ENCODE measurements at regions not wholly inside any gene's neighbourhood (a gene's known extent, or its start where the extent isn't known, plus 50 kb on each side); places are given as distances from the start of the nearest gene placed in this dataset.
"Not testable (repeated sequence)": the region's sequence is repeated elsewhere in the genome, so short reads cannot be mapped to it uniquely, and the experiment has no call there.

DNA sequence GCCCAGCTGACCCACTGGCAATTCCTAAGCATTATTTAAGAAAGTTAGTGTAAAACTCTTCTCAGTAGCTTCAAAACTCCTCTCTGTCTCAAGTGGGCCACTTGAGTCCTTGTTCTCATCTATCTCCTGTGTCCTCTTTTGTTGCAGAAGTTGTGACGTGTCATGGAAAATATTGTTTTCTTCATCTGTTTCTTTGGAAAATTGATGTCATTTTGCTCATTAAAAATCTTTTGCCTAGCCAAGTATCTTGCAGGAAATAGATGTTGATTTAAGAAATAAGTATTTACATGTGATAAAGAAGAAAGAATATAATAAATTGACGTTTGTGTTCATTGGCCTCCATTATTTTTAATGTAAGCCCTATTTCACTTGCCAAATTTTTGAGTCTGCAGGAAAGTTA lies 1158.4 kb upstream of the SEMA6A start:
- no peak for DNase-seq (ENCODE audit: low read depth, low spot score)

GRCh38 chr5:117732264-117732663 lies 1157.6 kb upstream of the SEMA6A start:
- no peak for DNase-seq (ENCODE audit: low read depth, low spot score)

GRCh38 chr5:117731446-117731845 lies 1156.8 kb upstream of the SEMA6A start:
- no peak for DNase-seq (ENCODE audit: low read depth, low spot score)

DNA sequence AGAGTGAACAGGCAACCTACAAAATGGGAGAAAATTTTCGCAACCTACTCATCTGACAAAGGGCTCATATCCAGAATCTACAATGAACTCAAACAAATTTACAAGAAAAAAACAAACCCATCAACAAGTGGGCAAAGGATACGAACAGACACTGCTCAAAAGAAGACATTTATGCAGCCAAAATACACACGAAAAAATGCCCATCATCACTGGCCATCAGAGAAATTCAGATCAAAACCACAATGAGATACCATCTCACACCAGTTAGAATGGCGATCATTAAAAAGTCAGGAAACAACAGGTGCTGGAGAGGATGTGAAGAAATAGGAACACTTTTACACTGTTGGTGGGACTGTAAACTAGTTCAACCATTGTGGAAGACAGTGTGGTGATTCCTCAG lies 1146.2 kb upstream of the SEMA6A start:
- DNase-seq (ENCODE audit: low read depth, low spot score), result not testable (repeated sequence)

GRCh38 chr5:117719413-117719812 lies 1144.8 kb upstream of the SEMA6A start:
- no peak for DNase-seq (ENCODE audit: low read depth, low spot score)

DNA sequence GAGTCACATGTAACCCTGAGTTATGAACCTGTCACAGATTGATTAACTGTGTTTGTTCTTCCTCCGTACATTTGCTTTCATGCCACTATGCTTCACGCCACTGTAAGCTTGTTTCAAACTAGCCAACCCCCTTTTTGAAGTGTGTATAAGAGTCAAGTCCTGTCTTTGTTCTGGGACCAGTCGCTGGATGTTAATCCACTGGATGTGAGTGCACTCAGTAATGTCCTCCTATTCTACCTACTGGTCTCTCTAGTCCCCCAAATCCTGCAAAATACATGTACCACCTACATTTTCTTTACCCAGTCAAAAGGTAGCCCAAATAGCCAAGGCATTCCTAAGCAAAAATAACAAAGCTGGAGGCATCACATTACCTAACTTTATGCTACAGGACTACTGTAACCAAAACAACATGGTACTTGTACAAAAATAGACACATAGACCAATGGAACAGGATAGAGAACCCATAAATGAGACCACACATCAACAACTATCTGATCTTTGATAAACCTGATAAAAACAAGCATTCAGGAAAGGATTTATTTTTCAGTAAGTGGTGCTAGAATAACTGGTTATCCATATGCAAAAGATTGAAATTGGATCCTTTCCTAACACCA lies 1139.1 kb upstream of the SEMA6A start:
- DNase-seq (ENCODE audit: low read depth, low spot score), result no peak

GRCh38 chr5:117701062-117701461 lies 1126.4 kb upstream of the SEMA6A start:
- DNase-seq (ENCODE audit: low read depth, low spot score), result no peak

DNA sequence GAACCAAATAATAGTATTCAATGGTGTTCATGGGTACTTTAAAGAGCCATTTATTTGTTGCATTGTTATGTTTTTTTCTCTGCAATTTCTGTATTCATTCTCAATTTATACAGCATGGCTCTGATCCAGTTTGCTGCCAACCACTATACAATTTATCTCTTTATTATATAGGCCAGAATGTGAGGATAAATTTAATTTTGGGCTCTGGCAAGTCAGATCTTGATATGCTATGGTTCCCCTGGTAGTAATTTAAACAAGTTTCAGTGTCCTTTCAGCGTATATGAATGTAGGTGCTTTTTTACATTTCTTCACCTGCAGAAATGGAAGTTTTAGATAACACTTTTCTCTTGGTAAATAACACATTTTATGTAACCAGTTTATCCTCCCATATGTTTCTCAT lies 1118.0 kb upstream of the SEMA6A start:
- no peak for DNase-seq (ENCODE audit: low read depth, low spot score)

DNA sequence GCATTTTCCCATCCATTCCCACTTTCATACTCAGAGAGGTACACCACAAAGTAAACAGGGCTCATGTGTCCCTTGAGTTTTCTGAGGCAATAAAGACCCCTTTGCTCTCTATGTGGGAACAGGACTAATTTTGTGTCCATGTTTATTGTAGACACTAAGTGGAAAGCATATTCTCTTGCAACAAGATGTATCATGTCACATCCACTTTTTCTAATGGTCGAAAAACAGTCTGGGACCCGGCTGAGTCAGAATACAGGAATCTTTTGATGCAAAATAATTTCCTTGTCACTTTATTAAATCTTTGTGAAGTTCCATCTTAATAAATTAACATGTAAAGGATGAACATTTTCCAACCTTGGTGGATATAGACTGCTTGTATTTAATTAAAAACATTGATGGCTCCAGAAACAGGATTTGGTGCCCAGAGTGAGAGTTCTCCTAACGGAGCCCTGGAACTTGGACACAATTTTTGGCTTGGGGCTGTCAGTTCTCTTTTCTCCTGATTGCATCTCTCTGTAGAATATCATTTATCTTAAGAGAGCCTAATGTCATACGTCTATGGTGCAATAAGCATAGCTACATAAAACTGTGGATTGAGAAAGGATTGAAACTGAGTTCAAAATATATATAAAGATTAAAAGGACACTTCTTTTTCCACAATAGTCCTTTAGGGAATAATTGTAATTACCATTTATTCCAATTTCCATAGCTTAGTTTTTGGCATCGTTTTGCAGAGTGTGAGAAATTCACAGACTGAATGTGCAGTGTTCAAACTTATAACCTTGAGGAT lies 1116.7 kb upstream of the SEMA6A start:
- DNase-seq (ENCODE audit: low read depth, low spot score), result no peak

DNA sequence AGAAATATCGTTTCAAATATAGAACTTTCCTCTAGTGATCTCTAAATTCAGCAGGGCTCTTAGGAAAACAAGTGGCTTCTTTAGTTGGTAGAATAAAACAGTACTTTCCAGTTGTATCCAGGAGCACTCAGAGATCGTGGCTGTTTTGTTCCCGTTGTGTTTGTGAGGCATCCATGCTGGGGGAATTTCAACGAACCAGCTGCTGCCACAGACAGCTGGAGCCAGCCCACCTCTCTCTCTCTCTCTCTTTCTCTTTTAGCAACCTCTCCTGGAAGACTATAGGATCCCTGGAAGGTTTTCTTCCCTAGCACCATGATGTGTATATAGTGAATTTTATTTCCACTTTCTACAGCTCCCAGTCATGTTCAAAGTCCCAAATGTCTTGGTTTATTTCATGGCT lies 1116.0 kb upstream of the SEMA6A start:
- no peak for DNase-seq (ENCODE audit: low read depth, low spot score)

DNA sequence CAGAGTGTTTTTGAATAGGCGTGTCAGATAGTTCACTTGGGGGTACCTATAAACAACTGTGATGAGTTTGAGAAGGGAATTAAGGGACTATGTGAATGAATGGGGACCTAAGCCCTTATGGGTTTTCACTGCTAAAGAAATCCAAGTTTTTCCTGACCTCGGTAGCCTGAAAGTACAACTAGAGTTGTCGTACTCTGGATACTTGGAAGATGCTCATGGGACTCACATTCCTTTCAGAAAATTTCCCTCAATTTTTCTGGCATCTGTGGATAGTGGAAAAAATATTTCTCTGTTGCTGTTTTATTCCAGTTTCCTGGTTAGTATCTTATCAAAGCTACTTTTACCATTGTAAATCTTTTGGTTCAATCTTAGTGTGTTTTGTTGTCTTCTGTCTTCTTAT lies 1112.3 kb upstream of the SEMA6A start:
- DNase-seq (ENCODE audit: low read depth, low spot score), result no peak

DNA sequence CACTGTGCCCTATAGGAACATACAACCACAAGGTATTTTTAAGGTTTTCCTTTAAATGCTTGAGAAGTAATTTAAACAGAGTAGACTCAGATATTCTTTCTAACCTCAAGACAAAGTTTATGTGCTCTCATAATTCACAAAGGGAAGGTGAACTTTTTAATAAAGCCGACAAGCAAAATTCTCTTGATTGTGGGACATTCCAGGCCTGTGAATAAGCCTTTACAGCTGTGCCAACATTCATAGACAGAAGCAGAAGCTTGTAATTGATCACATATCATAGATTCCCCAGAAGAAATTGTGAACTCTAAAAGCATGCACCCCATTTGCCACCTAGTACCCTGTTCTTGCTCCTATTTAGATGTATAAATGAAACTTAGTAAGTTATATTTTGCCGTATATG lies 1107.8 kb upstream of the SEMA6A start:
- no peak for DNase-seq (ENCODE audit: low read depth, low spot score)

- no peak for DNase-seq (ENCODE audit: low read depth, low spot score)
Measured at GRCh38 chr5:117681431-117682254, 1107.0 kb upstream of the SEMA6A start.

- no peak for DNase-seq (ENCODE audit: low read depth, low spot score)
Measured at GRCh38 chr5:117680426-117680825, 1105.8 kb upstream of the SEMA6A start.

- DNase-seq (ENCODE audit: low read depth, low spot score), result no peak
Measured at GRCh38 chr5:117679046-117679445, 1104.4 kb upstream of the SEMA6A start.

- no peak for DNase-seq (ENCODE audit: low read depth, low spot score)
Measured at GRCh38 chr5:117675646-117676045, 1101.0 kb upstream of the SEMA6A start.

DNA sequence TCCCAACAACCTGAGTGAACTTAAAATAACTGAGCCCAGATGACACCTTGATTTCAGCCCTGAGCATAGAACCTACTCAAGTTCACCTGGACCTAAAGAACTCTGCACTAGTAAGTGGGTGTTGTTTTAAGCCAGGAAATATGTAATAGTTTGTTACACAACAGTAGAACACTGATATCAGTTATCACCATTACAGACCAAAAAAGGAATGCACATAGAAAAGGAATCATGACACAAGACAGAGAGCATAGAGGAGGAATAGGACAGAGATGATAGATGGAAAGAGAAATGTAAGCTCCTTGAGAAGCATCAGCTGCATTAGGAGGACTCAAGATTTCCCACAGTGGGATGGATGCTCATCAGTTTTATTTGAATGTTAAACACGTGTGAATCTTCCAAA lies 1096.9 kb upstream of the SEMA6A start:
- no peak for DNase-seq (ENCODE audit: low read depth, low spot score)

- no peak for DNase-seq (ENCODE audit: low read depth, low spot score)
Measured at GRCh38 chr5:117667105-117667504, 1092.5 kb upstream of the SEMA6A start.

- no peak for DNase-seq (ENCODE audit: low read depth, low spot score)
Measured at GRCh38 chr5:117665121-117665520, 1090.5 kb upstream of the SEMA6A start.

DNA sequence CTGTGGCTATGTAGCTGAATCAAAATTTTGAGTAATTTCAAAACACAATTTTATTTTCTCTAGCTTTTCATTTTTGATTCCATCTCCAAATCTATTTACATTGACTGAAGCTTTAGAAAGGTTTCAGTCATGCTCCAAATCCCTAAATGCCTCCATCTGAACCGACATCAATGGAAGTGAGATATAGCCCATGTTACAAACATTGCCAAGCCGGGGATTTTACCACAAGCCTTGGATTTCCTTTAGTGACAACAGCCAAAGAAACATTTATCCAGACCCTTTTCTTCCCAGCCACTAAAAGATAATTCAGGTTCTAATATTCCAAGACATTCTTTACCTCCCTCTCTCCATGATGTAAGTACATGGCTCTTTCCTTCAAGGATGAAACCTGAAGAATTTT lies 1087.7 kb upstream of the SEMA6A start:
- DNase-seq (ENCODE audit: low read depth, low spot score), result no peak

GRCh38 chr5:117657541-117657940 lies 1082.9 kb upstream of the SEMA6A start:
- no peak for DNase-seq (ENCODE audit: low read depth, low spot score)

GRCh38 chr5:117652958-117653280 lies 1078.3 kb upstream of the SEMA6A start:
- DNase-seq (ENCODE audit: low read depth, low spot score), result no peak
